Loucy (cell line): ENCODE measurements at regions not wholly inside any gene's neighbourhood (a gene's known extent, or its start where the extent isn't known, plus 50 kb on each side); places are given as distances from the start of the nearest gene placed in this dataset.

Experiments
- H2AFZ ChIP-seq: fragments of 200-600 bp; sonication (generic); 2 replicates; pipeline ENCODE4 v1.6.0; 2016; ENCODE audit warnings: antibody characterized with exemption, mild to moderate bottlenecking, low read length, moderate library complexity
- H3F3A ChIP-seq: fragments of 200-600 bp; 2 replicates; pipeline ENCODE4 v1.6.0; 2016; ENCODE audit warnings: antibody characterized with exemption, low read depth, mild to moderate bottlenecking
- H3K27me3 ChIP-seq: fragments of 200-600 bp; sonication (generic); 2 replicates; pipeline ENCODE4 v1.6.1; 2014; ENCODE audit warnings: low read length, mild to moderate bottlenecking; ENCODE audit not compliant: insufficient read depth, poor library complexity, severe bottlenecking
- H3K36me3 ChIP-seq: fragments of 200-600 bp; sonication (generic); 2 replicates; pipeline ENCODE4 v1.6.1; 2016; ENCODE audit warnings: low read length; ENCODE audit not compliant: insufficient read depth
- H3K4me1 ChIP-seq: fragments of 200-600 bp; sonication (generic); 2 replicates; pipeline ENCODE4 v1.5.1; 2014; ENCODE audit warnings: low read length, mild to moderate bottlenecking; ENCODE audit not compliant: insufficient read depth, poor library complexity, severe bottlenecking
- H3K4me2 ChIP-seq: fragments of 200-600 bp; sonication (generic); 2 replicates; pipeline ENCODE4 v1.6.0; 2014; ENCODE audit warnings: antibody characterized with exemption, low read length, low read depth, mild to moderate bottlenecking; ENCODE audit not compliant: poor library complexity, severe bottlenecking
- H3K4me3 ChIP-seq: fragments of 200-600 bp; sonication (generic); 2 replicates; pipeline ENCODE4 v1.5.1; 2014; ENCODE audit warnings: low read length, mild to moderate bottlenecking, mixed read lengths; ENCODE audit not compliant: poor library complexity, severe bottlenecking
- H3K79me2 ChIP-seq: fragments of 200-600 bp; sonication (generic); 2 replicates; pipeline ENCODE4 v1.6.1; 2014; ENCODE audit warnings: low read length; ENCODE audit not compliant: insufficient read depth
- H3K9ac ChIP-seq: fragments of 200-600 bp; sonication (generic); 2 replicates; pipeline ENCODE4 v1.6.0; 2014; ENCODE audit warnings: mild to moderate bottlenecking, low read depth, low read length, moderate library complexity; ENCODE audit not compliant: poor library complexity, severe bottlenecking
- H3K9me2 ChIP-seq: fragments of 200-600 bp; sonication (generic); replicated peaks from 2 replicates; pipeline ENCODE4 v1.6.1; 2016; ENCODE audit warnings: low read depth, low read length, mixed read lengths
- H3K9me3 ChIP-seq: fragments of 200-600 bp; sonication (generic); 2 replicates; pipeline ENCODE4 v1.6.1; 2014; ENCODE audit warnings: mild to moderate bottlenecking, antibody characterized with exemption, low read length, low read depth; ENCODE audit not compliant: insufficient read depth
- H4K20me1 ChIP-seq: fragments of 200-600 bp; sonication (generic); 2 replicates; pipeline ENCODE4 v1.6.0; 2014; ENCODE audit warnings: antibody characterized with exemption, low read length, mild to moderate bottlenecking; ENCODE audit not compliant: insufficient read depth, poor library complexity, severe bottlenecking
- EZH2phosphoT487 ChIP-seq: fragments of 200-600 bp; IDR thresholded peaks from 2 replicates; pipeline ENCODE4 v1.6.1; 2018; ENCODE audit warnings: antibody characterized with exemption, mild to moderate bottlenecking, moderate library complexity, borderline replicate concordance
- TF ChIP-seq, protein P1 (sequence below): fragments of 200-600 bp; sonication (generic); conservative IDR thresholded peaks from 2 replicates; pipeline ENCODE4 v1.5.1; 2014; ENCODE audit warnings: mild to moderate bottlenecking, antibody characterized with exemption, low read length

DNA sequence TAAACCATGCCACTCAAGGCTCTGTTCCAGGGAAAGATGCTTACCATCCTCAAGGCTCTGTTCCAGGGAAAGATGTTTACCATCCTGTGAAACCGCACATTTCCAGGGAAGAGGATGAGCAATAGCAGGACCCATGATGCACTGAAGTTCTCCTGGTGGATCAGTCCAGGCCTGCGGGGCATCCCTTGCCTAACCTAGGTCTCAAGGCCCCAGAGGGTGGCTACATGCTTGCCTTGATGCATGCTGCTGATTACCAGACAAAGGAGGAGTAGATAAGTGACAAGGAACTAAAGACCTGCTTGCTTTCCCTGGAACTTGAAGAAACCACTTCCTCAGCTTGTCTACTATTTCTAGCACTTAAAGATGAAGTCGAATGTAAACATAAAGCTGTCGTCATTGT lies 111.0 kb upstream of the LINC00305 start:
- Histone ChIP-seq H3K9ac (no peak overlapping the region), H3K27me3 (no peaks in the 10 kb centered on the region), H3F3A (no peaks in the 10 kb centered on the region), H3K36me3 (no peaks in the 10 kb centered on the region), H2AFZ (no peak overlapping the region), H3K79me2 (no peaks in the 10 kb centered on the region), H3K9me3 (no peaks in the 10 kb centered on the region), H3K9me2 (no peaks in the 10 kb centered on the region), H3K4me3 (no peak overlapping the region), H3K4me2 (no peak overlapping the region), H3K4me1 (no peaks in the 10 kb centered on the region), H4K20me1 (no peaks in the 10 kb centered on the region)
- TF ChIP-seq, protein P1, sequence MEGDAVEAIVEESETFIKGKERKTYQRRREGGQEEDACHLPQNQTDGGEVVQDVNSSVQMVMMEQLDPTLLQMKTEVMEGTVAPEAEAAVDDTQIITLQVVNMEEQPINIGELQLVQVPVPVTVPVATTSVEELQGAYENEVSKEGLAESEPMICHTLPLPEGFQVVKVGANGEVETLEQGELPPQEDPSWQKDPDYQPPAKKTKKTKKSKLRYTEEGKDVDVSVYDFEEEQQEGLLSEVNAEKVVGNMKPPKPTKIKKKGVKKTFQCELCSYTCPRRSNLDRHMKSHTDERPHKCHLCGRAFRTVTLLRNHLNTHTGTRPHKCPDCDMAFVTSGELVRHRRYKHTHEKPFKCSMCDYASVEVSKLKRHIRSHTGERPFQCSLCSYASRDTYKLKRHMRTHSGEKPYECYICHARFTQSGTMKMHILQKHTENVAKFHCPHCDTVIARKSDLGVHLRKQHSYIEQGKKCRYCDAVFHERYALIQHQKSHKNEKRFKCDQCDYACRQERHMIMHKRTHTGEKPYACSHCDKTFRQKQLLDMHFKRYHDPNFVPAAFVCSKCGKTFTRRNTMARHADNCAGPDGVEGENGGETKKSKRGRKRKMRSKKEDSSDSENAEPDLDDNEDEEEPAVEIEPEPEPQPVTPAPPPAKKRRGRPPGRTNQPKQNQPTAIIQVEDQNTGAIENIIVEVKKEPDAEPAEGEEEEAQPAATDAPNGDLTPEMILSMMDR: no peak
- TF ChIP-seq EZH2phosphoT487: no peak

DNA sequence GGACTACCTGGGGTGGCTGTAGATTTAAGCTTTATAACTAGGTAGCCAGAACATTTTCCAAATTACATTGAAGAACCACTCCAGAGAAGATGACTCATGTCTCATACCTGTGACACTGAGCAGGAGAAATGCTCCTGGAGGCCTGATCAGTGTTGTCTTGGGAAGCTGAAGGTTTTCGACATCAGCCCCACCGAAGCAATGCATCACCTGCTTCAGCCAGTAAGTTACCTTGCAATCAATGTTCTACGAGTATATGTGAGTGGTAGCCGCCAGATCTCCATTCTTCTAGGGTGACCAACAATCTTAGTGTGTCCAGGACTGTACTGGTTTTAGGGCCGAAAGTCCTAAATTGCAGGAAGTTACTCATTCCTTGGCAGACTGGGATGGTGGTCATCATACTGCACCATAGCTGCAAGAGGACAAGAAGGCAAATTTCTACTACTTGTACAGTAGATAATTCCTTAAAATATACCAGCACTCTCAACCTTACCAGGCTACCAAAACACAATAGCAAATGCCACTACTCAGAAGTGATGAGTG lies 109.3 kb upstream of the LINC00305 start:
- no peaks in the 10 kb centered on the region for H3F3A ChIP-seq
- no peak overlapping the region for H3K9ac ChIP-seq
- H3K4me3 ChIP-seq: no peak overlapping the region

DNA sequence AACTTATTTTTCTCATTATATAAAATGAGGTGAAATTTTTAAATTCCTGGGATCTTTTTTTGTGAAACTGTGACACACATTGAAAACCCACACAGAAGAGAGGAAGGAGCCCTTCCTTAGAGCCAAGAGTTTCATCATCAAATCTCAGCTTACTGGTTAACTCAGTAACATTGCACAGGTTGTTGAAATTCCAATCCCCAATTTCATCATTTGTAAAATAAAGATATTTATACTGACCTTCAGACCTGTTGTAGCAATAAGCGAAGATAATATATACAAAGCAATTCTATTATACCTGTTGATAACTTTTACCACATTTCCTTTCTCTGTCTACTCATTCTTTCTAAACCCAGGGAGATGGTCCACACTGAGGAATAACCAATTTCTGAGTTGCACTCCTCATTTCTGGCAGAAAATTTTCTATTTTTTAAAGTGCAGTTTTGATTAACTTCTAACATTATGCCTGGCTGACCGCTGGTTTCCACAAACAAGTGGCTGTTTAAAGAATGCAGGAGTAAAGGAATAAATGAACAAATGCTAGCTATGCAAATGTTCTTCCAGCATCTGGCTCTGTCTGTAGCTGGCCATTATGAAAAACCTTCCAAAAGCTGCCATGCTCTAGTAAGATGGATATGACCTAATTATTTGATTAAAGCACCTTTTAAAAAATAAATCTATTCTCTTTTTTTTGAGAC lies 105.7 kb upstream of the LINC00305 start:
- Histone ChIP-seq H3K36me3 (no peaks in the 10 kb centered on the region), H2AFZ (no peak overlapping the region), H3K4me3 (no peak overlapping the region), H3K9ac (no peak overlapping the region), H3F3A (no peaks in the 10 kb centered on the region), H3K4me1 (no peaks in the 10 kb centered on the region), H3K9me3 (no peaks in the 10 kb centered on the region), H4K20me1 (no peaks in the 10 kb centered on the region), H3K79me2 (no peaks in the 10 kb centered on the region), H3K4me2 (no peak overlapping the region), H3K27me3 (no peaks in the 10 kb centered on the region), H3K9me2 (no peaks in the 10 kb centered on the region)
- TF ChIP-seq EZH2phosphoT487: no peak
- TF ChIP-seq, protein P1: no peak

More for the DNA sequence above, 109.3 kb upstream of the LINC00305 start:
- Histone ChIP-seq H2AFZ (no peak overlapping the region), H4K20me1 (no peaks in the 10 kb centered on the region), H3K36me3 (no peaks in the 10 kb centered on the region), H3K9me3 (no peaks in the 10 kb centered on the region), H3K4me1 (no peaks in the 10 kb centered on the region), H3K4me2 (no peak overlapping the region), H3K9me2 (no peaks in the 10 kb centered on the region), H3K27me3 (no peaks in the 10 kb centered on the region), H3K79me2 (no peaks in the 10 kb centered on the region)
- TF ChIP-seq, protein P1: no peak
- no peak for TF ChIP-seq EZH2phosphoT487
